ENCODE measurements at regions not wholly inside any gene's neighbourhood (a gene's known extent, or its start where the extent isn't known, plus 50 kb on each side); places are given as distances from the start of the nearest gene placed in this dataset.

DNA sequence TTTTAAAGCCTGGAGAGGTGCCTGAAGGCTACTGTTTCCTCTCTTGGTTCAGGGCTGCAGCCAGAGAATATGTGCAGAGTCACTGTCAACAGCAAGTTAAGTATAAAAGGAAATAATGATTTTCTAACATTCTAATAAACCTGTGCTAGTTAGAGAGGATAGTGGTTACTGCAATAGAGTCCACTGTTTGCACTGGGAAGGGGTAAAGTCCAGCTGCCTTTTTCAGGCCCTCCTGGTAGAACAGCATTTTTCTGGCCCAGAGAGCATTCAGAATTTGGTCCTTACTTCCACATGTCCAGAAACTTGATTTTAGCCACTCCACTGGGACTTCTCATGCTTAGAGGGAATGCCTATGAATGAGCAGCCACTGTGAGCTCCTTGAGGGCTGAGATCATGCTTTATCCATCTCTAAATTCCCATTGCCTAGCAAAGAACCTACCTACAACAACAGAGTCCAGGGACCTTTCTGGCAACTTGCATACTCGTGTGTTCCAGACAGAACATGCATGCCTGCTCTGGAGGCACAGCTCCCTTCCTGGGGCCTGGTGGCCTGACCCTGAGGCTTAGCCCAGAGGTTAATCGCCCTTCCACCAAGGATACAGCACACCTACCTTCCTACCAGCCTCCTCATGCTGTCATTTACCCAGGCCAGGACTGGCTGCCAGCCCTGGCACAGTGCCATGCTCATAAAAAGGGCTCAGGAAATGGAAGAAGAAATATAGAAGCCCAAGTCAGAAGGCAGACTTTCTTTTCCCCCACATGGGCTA lies 50.3 kb upstream of the ATP13A3 start (continued):
- TF ChIP-seq, protein P1, sequence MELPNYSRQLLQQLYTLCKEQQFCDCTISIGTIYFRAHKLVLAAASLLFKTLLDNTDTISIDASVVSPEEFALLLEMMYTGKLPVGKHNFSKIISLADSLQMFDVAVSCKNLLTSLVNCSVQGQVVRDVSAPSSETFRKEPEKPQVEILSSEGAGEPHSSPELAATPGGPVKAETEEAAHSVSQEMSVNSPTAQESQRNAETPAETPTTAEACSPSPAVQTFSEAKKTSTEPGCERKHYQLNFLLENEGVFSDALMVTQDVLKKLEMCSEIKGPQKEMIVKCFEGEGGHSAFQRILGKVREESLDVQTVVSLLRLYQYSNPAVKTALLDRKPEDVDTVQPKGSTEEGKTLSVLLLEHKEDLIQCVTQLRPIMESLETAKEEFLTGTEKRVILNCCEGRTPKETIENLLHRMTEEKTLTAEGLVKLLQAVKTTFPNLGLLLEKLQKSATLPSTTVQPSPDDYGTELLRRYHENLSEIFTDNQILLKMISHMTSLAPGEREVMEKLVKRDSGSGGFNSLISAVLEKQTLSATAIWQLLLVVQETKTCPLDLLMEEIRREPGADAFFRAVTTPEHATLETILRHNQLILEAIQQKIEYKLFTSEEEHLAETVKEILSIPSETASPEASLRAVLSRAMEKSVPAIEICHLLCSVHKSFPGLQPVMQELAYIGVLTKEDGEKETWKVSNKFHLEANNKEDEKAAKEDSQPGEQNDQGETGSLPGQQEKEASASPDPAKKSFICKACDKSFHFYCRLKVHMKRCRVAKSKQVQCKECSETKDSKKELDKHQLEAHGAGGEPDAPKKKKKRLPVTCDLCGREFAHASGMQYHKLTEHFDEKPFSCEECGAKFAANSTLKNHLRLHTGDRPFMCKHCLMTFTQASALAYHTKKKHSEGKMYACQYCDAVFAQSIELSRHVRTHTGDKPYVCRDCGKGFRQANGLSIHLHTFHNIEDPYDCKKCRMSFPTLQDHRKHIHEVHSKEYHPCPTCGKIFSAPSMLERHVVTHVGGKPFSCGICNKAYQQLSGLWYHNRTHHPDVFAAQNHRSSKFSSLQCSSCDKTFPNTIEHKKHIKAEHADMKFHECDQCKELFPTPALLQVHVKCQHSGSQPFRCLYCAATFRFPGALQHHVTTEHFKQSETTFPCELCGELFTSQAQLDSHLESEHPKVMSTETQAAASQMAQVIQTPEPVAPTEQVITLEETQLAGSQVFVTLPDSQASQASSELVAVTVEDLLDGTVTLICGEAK (IDR thresholded peaks at IDR 0.05): no peak
- TF ChIP-seq, protein P1 (CRISPR knock-in tag; IDR thresholded peaks at IDR 0.05): no peak
- TF ChIP-seq NR2F2 (IDR thresholded peaks at IDR 0.05; ENCODE audit: borderline replicate concordance, low read depth) (no peak), DMAP1 (CRISPR knock-in tag; IDR thresholded peaks at IDR 0.05) (peak; percentile 27; the same call in 1 of the 2 replicates)
